Femur (tissue), 1 donor: ENCODE measurements at regions not wholly inside any gene's neighbourhood (a gene's known extent, or its start where the extent isn't known, plus 50 kb on each side); places are given as distances from the start of the nearest gene placed in this dataset.
"Not testable (repeated sequence)": the region's sequence is repeated elsewhere in the genome, so short reads cannot be mapped to it uniquely, and the experiment has no call there.

ENCODE experiments used
- DNase-seq: peaks from one replicate; pipeline ENCODE4 v3.0.0-alpha.2; 2017

DNA sequence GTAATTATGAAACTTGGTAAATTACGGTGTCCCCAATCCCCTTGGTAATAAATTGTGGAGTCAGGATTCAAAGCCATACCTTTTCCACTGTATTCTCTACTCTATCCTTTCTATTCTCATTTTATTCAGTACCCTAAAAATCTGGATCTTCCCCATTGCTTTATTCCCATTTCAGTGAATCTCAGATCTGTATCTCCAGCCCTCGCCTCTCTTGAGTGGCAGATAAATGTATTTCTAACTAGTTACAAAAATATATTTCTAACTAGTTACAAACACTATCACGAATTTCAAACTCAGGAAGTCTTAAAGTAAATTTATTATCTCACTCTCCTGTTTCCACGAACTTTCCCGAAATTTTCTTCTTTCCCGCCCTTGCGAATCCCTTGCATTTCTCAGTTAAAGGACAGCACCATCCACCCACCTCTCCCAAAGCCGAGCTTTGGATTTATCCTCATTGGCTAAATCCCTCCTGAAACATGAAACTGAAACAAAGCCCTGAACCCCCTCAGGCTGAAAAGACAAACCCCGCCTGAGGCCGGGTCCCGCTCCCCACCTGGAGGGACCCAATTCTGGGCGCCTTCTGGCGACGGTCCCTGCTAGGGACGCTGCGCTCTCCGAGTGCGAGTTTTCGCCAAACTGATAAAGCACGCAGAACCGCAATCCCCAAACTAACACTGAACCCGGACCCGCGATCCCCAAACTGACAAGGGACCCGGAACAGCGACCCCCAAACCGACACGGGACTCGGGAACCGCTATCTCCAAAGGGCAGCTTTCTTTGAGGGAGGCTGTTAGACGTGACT lies 164.3 kb upstream of the PABPC3 start:
- DNase-seq, result no peak

DNA sequence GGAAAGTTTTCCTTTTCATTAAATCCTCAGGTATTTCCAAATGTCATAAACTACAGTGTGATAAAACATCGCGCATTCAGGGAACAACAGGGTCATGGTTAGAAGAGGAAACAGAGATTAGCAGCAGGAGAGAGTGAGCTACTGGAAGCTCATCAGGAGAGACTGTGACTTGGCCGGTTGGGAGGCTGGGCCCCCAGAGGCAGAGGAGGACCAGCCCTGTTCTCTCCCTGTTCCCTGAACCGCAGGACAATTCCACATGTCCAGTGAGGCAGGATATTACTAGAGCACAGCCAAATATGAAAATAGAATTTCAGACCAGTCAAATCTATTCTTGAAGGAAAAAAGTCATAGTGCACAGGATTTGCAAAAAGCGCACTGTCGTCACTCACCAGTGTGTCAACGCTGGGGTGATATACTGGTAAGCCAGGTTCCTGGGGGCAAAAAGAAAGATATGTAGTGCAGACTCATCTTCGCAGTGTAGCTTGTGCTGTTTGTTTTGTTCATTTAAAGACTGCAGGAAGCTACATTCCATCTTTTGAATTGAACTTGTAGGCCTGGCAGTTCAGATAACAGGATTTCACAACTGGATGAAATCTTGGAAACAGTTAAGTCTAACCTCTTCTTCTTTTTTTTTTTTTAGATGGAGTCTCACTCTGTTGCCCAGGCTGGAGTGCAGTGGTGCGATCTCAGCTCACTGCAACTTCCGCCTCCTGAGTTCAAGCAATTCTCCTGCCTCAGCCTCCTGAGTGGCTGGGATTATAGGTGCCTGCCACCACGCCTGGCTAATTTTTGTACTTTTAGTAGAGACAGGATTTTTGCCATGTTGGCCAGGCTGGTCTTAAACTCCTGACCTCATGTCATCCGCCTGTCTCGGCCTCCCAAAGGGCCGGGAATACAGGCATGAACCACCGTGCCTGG lies 162.6 kb upstream of the PABPC3 start:
- DNase-seq, result not testable (repeated sequence)

DNA sequence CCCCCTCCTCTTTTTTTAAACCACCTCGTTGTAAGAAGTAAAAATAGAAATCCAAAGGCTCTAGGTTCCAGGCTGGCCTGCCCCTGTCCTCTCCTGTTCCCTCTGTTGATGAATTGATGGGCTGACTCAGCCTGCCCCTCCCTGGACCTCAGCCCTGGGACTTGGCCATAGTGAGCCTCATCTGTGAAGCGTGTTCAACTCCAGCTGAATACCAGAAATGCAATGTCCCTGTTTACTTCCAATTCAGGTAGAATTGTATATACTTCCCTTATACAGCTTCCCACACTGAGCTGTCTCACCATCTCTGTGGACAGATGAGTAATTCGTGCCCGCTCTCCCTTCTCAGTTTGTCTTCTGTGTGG lies 161.9 kb upstream of the PABPC3 start:
- DNase-seq, result not testable (repeated sequence)

DNA sequence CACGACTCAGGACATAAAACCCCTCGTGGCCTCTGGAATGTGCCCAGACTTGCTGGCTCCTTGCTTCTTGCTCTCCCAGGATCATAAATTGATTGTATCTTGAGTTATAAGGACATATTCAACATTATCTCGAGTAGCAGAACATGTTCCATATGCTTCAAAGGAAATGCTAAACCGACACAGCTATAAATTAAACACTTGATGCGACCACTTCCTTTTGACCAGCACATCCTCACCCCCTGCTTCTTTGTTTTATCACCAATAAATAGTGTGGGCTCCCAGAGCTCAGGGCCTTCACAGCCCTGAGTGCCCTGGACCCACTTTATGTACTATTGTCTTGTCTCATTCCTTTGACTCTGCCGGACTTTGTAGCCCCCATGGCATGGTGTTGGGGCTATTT lies 157.0 kb upstream of the PABPC3 start:
- no peak for DNase-seq

DNA sequence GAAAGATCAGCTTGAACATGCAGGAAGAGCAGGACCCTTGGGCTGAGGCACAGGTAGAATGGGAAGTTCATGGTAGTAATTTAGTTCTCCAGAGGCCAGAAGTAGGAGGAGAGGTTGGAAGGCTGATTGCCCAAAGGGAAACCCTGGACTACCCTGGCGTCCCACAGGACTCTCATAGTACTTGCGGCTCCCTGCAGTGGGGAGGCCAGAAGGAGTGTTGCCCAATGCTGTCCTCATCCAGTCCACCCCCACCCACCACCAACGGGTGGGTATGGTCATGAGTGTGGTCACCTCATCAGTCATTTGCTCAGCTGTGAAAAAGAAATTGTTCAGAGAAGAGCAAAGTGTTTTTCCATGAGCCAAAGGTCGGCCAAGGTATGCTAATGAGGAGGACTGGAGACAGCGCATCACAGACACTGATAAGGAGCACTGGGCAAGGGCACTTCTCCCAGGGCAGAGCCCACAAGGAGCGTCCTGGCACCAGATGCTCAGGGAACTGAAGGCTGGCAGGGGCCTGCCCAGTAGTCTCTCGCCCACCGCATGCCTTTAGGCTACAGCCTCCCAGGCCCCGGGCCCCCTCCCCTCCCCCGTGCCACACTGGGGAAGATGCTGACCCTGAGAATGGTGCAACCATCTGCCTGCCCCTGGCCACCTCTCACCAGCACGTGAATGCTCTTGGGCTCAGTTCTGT lies 154.8 kb upstream of the PABPC3 start:
- DNase-seq, result not testable (repeated sequence)

DNA sequence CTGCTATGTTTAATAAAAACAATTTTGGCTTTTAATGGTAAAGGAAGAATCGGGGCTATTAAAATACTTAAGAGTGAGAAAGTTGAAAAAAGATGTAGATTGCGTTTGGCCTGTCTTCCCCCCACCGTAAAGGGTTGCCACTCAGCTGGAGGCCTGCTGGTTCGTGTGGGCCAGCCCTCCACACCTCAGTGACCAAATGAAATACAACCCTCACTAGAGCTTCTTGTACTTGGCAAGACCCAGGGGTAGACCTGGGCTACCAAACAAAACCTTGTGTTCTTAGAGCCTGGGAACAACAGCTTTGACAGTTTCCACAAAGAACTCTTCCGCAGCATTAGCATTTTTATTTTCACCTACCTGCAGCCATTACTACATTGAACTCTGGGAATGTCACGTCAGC lies 152.8 kb upstream of the PABPC3 start:
- no peak for DNase-seq

DNA sequence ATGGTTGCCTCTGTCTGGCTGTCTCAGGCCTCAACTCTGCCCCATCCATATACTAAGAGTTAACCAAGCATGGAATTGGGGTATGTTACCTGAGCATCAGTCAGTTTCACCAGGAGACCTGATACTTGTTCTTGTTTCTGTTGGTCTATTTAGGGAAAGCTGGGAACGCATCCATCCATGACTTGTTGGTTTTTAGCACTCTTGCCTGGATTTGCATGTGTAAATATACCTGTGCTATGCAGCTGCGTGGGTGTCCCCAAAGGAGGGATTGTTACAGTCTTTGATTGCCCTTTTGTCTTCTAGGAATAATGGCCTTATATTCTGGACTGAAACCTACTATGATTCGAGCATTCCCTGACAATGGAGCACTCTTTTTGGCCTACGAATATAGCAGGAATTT lies 151.9 kb upstream of the PABPC3 start:
- DNase-seq, result not testable (repeated sequence)

DNA sequence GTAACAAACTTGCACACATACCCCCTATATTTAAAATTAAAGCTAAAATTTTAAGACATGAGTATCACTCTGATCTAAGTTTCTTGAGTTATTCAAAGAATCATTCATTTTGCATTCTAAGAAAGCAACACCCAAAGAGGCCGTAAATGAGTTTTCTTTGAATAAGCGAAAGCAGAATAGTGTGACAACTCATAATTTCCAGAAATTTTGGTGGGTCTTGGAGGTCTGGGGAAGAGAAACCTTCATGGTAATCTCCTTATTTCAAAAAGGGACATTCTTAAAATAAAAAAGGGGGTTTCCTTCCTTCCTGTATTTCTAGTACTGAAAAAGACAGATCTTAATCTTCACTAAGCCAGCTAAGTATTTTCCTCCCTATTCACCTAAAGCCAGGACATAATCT lies 147.0 kb upstream of the PABPC3 start:
- DNase-seq, result not testable (repeated sequence)

DNA sequence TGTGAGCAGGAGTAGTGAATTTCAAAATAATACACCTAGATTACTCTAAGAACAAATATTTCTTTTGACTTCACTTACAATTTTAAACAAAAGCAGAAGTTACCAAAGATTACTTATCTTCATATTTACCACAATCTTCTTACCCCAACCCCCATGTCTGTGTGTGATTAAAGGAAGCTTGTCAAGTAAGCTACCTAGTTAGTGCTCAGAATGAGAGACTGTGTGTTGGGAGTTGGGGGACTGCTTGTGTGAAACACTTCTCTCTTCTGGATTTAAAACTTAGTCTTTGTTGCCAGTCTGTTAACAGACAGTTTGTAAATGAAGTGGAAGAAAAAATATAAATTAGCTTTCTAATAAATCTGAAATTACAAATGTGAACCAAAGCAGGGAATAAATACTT lies 145.3 kb upstream of the PABPC3 start:
- DNase-seq, result not testable (repeated sequence)

DNA sequence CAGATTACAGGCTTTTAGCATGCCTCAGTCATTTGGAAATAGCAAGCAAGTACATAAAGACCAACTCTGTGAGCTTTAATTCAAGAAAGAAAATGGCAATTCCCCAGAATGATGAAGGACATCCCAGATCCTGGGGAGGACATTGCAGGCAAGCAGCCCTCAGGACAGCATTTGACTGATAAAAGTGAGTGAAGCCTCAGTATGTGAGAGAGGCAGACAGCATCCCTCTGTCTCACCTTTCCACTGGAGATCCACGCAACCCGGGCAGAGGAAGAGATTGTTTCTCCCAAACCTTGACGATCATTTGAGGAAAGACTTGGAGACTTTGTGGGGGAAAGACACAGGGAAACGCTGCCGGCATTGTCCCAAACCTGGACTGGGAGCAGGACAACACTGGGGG lies 128.0 kb upstream of the PABPC3 start:
- DNase-seq, result not testable (repeated sequence)

DNA sequence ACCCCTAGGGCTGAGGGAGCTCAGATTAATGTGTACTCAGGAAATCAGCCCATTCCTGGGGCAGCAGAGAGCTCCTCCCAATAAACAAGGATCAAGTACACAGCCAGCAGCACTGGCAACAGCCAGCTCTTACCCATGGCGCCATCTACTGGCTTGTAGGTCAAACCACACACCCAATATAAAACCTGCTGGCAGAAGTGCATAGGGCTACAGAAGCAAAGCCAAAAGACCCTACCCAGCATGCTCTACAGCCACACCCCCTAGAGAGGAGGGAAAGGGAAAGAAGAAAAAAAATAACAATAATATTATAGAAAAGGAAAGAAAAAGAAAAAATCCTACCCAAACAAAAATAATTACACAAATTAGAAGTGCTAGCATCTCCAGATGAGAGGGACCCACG lies 127.5 kb upstream of the PABPC3 start:
- not testable (repeated sequence) for DNase-seq

DNA sequence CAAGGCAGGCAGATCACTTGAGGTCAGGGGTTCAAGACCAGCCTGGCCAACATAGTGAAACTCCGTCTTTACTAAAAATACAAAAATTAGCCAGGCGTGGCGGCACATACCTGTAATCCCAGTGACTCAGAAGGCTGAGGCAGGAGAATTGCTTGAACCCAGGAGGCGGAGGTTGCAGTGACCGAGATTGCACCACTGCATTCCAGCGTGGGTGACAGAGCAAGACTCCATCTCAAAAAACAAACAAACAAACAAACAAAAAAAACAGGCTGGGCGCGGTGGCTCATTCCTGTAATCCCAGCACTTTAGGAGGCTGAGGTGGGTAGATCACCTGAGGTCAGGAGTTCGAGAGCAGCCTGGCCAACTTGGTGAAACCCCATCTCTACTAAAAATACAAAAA lies 122.8 kb upstream of the PABPC3 start:
- not testable (repeated sequence) for DNase-seq

DNA sequence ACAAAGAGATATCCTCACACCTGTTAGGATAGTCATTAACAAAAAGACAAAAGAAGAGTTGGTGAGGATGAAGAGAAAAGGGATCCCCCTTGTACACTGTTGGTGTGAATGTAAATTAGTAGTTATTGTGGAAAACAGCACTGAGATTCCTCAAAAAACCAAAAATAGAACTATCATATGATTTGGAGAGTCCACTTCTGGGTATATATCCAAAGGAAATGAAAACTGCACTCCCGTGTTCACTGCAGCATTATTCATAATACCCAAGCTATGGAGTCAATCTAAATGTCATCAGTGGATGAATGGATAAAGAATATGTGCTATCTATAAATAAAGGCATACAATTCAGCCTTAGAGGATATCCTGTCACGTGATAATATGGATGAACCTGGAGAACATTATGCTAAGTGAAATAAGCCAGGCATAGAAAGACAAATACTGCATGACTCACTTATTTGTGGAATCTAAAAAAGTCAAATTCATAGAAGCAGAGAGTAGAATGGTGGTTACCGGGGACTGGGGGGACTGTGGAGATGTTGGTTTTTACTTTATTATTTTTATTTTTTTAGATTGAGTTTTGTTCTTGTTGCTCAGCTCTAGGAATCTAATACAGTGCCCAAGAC lies 114.6 kb upstream of the PABPC3 start:
- DNase-seq, result not testable (repeated sequence)

DNA sequence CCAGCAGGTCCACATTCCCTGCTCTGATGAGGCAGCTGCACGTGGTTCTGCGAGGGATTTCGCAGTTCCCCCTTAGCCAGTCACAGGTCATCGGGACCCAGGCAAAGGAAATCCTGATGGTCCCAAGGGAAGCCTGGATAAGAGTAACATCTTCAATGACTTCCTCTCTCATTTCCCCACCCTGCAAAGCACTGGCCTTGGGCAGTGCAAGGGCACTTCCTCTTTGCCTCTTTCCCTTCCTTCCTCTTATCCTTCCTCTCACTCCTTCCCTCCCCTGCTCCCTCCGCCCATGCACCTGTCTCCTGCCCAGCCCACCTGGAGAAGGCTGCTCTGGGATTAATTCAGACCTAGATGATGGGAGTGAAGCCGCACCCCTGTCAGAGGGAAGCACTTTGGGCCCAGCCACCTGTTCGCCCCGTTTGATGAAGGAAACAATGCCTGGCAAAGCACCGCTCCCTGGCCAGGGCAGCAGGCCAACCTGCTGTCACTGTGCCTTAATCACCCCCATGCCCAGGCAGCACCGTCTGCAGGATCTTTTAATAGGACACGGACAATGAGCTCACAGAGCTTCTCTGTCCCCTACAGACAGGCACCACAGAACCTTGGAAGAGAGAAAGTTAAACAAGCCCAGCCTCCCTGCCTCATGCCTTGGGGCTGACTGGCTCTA lies 113.5 kb upstream of the PABPC3 start:
- DNase-seq, result no peak

DNA sequence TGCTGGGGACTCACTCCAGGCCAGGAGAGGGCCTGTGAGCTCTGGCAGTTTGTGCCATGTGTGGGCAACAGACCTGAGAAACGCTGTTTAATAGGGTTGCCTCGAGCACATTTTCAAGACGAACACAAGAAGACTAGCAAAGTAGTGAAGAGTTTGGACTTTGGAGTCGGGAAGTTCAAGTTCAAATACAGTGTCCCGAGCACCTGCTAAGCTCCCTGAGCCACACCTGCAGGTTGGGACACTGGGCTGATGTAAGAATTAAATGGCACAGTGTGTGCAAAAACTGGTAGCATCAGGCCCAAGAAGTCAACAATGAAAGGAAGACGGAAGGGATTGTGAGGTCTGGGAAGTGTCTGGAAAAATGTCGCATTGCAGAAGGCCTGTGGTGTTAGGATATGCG lies 112.8 kb upstream of the PABPC3 start:
- DNase-seq, result no peak

DNA sequence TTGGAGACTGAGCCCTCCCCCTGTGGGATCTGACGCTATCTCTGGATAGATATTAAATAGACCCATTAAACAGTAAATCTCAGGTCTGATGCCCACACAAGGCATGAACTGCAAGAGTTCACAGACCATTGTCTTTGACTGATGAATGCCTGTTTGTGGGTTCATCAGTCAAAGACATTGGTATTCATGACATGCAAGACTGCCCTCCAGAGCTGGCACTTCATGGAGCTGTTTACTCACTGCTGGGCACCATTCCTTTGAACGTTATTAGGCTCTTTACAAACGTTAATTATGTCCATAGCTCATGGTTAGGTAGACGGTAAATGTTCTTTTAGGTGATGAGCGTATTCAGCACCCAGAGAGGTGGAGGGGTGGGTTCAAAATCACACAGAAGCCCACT lies 111.8 kb upstream of the PABPC3 start:
- DNase-seq, result no peak

DNA sequence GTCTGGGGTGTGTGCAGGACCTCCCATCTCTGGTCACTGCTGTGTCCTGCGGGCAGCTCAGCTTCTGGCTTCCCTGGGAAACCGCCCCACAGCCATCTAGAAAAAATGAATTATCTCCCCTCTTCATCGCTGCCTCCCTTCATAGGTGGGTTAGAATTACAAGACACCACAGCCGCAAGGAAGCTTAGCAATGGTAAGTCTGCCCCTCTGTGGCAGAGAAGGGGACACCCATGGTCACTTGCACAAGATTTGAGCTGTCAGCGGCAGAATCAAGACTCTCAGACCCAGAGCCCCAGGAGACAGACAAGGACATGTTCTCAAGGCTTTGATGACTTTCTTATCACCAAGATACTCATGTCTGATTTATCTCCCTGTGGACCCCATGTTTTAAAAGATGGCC lies 110.8 kb upstream of the PABPC3 start:
- DNase-seq, result no peak

DNA sequence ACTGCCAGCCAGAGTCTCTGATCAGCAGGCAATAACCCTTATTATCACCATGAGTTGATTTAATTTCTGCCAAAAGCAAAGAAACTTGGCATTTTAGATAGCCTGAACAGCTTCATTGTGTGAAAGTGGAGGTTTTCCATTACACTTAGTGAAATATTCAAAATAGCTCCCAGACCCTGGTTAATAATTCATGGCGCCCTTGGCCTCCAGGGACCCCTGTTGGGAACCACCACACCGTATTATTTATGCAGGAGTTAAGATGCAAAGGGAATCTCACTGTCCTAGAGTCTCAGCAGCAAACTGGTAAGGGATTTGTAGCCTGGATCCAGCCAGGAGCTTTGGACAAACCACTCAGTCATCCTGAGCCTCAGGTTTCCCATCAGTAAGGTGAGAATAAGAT lies 110.0 kb upstream of the PABPC3 start:
- no peak for DNase-seq

DNA sequence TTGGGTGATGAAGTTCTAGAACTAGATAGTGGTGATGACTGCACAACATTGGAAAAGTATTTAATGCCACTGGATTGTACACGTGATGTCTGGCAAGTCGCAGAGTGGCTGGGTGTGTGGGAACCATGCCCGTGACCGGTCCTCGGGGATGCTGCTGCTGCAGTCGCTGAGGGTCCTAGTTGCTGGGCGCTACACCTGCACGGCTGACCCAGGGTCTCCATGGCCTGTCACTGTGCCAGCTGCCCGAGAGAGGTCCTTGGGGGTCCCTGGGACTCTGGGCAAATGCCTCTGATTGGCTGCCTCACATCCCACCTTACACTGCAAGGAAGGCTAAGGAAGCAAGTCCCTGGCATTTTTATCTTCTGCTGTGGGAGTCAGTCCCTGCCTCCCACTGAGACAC lies 109.1 kb upstream of the PABPC3 start:
- no peak for DNase-seq

DNA sequence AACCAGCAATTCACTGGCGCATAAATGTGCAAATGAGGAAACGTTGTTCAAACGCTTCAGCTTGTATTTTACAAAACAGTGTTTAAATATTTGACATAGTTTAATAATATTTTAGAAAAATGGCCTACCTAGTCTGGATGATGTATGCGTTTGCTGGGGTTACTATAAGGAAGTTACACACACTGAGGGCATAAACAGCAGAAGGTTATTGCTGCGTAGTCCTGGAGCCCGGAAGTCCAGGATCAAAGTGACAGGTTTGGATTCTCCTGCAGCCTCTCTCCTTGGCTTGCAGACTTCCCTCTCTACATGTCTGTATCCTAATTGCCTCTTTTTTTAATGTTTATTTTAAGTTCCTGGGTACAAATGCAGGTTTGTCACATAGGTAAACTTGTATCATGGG lies 106.0 kb upstream of the PABPC3 start:
- not testable (repeated sequence) for DNase-seq

DNA sequence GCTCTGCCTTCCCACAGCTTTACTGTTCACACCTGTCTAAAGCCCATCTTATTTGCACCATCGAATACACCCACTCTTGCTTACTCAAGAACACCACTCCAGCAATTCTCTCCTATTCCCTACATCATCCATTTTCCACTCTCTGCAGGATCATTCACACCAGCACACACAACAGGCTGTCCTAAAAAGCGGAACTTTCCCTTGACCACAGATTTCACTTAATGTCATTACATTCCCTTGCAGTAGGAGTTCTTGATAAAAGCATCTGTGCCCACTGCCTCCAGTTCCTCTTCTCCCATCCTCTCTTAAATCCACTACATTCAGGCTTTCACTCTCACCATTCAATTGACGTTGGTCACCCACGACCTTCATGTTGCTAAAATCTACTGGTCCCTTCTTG lies 103.0 kb upstream of the PABPC3 start:
- DNase-seq, result not testable (repeated sequence)

DNA sequence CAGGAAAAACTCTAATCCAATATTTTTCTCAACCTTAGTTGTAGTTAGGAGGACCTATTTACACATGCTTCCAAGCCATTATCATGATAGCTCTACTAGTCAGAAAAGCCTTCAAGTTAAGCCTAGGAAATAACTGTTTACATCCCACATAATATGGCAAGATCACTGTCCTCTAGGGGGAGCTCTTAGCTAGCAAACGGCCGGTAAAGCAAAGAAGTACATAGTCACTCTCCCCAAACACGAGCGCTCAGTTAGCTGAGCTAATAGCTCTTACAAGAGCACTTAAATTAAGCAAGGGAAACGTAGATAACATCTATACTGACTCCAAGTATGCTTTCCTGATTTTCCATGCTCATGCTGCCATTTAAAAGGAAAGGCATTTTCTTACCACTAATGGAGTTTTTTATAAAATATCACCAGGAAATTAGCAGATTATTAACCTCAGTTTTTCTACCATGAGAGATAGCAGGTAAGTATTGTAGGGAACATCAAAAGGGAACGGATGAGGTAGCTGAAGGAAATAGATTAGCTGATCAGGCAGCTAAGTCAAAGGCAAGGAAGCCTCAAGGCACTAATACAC lies 100.6 kb upstream of the PABPC3 start:
- DNase-seq, result peak; percentile 52
